Right lobe of liver (tissue), 6 donors: ENCODE measurements at regions not wholly inside any gene's neighbourhood (a gene's known extent, or its start where the extent isn't known, plus 50 kb on each side); places are given as distances from the start of the nearest gene placed in this dataset.

ENCODE experiments used
- ATAC-seq, 4 donors: fragments of 200-7000 bp; cut with Tn5 transposase; one replicate each; pipeline ENCODE4 v1.9.1; 2020; ENCODE audit warnings: mild to moderate bottlenecking in 4 of 4, moderate library complexity in 4 of 4
- DNase-seq, 3 donors: peaks; one replicate each; pipeline ENCODE4 v3.0.0-alpha.2; 2020
- H3K27ac ChIP-seq, 3 donors: fragments of 200-600 bp; one replicate each; pipeline ENCODE4 v1.8.0; 2022
- H3K27me3 ChIP-seq, 2 donors: fragments of 200-600 bp; one replicate each; pipeline ENCODE4 v1.8.0; 2022
- H3K36me3 ChIP-seq, 4 donors: fragments of 200-600 bp; sonication (generic) in 1 of 4; one replicate each; pipeline versions ENCODE4 v1.5.1 to v1.8.0; 2017 to 2022; ENCODE audit warnings: control low read depth in 1 of 4
- H3K4me1 ChIP-seq, 4 donors: fragments of 200-600 bp; sonication (generic) in 1 of 4; one replicate each; pipeline versions ENCODE4 v1.5.1 to v1.8.0; 2017 to 2022; ENCODE audit warnings: control low read depth in 1 of 4
- H3K4me3 ChIP-seq, 3 donors: fragments of 200-600 bp; one replicate each; pipeline ENCODE4 v1.8.0; 2022
- H3K9me3 ChIP-seq, 4 donors: fragments of 200-600 bp; sonication (generic) in 1 of 4; one replicate each; pipeline versions ENCODE4 v1.5.1 to v1.8.0; 2017 to 2022; ENCODE audit warnings: control low read depth in 1 of 4
- POLR2A ChIP-seq: fragments of 450-650 bp; IDR thresholded peaks from one replicate; pipeline ENCODE4 v1.6.1; 2017; ENCODE audit warnings: antibody characterized with exemption, mild to moderate bottlenecking
- WGBS: methylation state at CpG from one replicate; pipeline ENCODE4 v1.1.6; 2018; ENCODE audit warnings: low coverage, low lambda C conversion rate; ENCODE audit not compliant: insufficient coverage; ENCODE audit errors: missing lambda C conversion rate; 5-methylcytosine and 5-hydroxymethylcytosine counted together
- intact Hi-C, 2 donors: fragments of 100-400 bp; cut with DNase I; formaldehyde crosslinking; loops; one replicate each; pipeline versions ENCODE4 v1.11.2 to v1.14.1; 2022
- TF ChIP-seq, protein P1 (sequence below), 4 donors: fragments of 200-600 bp in 3 of 4; fragments of 450-650 bp in 1 of 4; IDR thresholded peaks; one replicate each; pipeline versions ENCODE4 v1.5.1 to v1.8.0; 2016 to 2022; ENCODE audit warnings: antibody characterized with exemption in 4 of 4, mild to moderate bottlenecking in 2 of 4
- donor health status: DM: no; HTN: yes; CAD: no.
- donor health status: DM: no; HTN: no; CAD: no.
- donor health status: DM: no; HTN: no; CAD: no.
- donor health status: DM: no; HTN: yes; CAD: no.
- donor health status: DM: no; HTN: yes; CAD: no.

DNA sequence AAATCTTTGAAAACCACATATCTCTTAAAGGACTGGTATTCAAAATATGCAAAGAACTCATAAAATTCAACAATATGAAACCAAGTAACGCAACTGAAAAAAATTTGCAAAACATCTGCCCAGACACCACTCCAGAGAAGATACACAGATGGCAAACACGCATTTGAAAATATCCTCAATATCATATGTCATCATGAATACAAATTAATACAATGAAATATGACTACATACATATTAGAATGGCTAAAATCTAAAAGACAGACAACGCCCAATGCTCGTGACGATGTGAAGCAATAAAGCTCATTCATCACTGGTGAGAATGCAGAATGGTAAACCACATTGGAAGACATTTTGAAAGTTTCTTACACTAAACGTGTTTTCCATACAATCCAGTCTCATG lies 770.1 kb upstream of the CELF2 start:
- H3K4me1 ChIP-seq, result no peaks in the 10 kb centered on the region
- WGBS, result 59% methylated on average over 6 of the region's 6 CpGs

DNA sequence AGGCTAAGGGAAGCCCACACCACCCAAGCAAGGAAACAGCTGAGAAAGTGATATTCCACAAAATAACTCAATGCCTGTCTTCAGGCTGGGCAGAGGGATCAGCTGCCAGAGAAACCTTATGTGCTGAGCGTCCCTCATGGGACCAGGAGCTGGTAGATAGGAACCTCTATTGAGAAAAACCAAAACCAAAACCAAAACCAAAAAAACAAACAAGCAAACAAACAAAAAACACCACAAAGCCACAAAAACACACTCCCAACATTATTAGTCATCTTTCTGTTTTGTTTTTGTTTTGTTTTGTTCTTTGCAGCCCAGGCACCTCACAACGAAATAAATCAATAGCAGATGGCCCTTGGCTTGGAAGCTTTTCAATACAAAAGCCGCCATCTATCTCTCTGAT lies 760.8 kb upstream of the CELF2 start:
- H3K4me3 ChIP-seq, result no peak overlapping the region
- intact Hi-C loops, result no loop called here
- H3K9me3 ChIP-seq, result no peaks in the 10 kb centered on the region
- TF ChIP-seq, protein P1, sequence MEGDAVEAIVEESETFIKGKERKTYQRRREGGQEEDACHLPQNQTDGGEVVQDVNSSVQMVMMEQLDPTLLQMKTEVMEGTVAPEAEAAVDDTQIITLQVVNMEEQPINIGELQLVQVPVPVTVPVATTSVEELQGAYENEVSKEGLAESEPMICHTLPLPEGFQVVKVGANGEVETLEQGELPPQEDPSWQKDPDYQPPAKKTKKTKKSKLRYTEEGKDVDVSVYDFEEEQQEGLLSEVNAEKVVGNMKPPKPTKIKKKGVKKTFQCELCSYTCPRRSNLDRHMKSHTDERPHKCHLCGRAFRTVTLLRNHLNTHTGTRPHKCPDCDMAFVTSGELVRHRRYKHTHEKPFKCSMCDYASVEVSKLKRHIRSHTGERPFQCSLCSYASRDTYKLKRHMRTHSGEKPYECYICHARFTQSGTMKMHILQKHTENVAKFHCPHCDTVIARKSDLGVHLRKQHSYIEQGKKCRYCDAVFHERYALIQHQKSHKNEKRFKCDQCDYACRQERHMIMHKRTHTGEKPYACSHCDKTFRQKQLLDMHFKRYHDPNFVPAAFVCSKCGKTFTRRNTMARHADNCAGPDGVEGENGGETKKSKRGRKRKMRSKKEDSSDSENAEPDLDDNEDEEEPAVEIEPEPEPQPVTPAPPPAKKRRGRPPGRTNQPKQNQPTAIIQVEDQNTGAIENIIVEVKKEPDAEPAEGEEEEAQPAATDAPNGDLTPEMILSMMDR (IDR thresholded peaks at IDR 0.05), result no peak
- TF ChIP-seq POLR2A, result no peak
- no peaks in the 10 kb centered on the region for H3K27me3 ChIP-seq
- ATAC-seq (no peak), DNase-seq (no peak)
- 33% methylated on average over 3 of the region's 3 CpGs for WGBS
- no peaks in the 10 kb centered on the region for H3K4me1 ChIP-seq
- no peak overlapping the region for H3K27ac ChIP-seq
- H3K36me3 ChIP-seq, result no peaks in the 10 kb centered on the region

More for the DNA sequence above, 770.1 kb upstream of the CELF2 start:
- intact Hi-C loops, result no loop called here
- no peak for TF ChIP-seq POLR2A
- TF ChIP-seq, protein P1 (IDR thresholded peaks at IDR 0.05), result no peak
- H3K9me3 ChIP-seq, result no peaks in the 10 kb centered on the region
- no peak for ATAC-seq
- no peak overlapping the region for H3K27ac ChIP-seq
- H3K27me3 ChIP-seq, result no peaks in the 10 kb centered on the region
- H3K4me3 ChIP-seq, result no peak overlapping the region
- H3K36me3 ChIP-seq, result no peaks in the 10 kb centered on the region
- no peak for DNase-seq

- H3K27ac ChIP-seq, result no peak overlapping the region
- no peaks in the 10 kb centered on the region for H3K4me1 ChIP-seq
- intact Hi-C loops, result no loop called here
- no peaks in the 10 kb centered on the region for H3K9me3 ChIP-seq
- H3K27me3 ChIP-seq, result no peaks in the 10 kb centered on the region
- no peak for TF ChIP-seq POLR2A
- TF ChIP-seq, protein P1 (IDR thresholded peaks at IDR 0.05), result no peak
- ATAC-seq, result no peak
- 51% methylated on average over 2 of the region's 4 CpGs for WGBS
- DNase-seq, result no peak
- H3K4me3 ChIP-seq, result no peak overlapping the region
- H3K36me3 ChIP-seq, result no peaks in the 10 kb centered on the region
These were observed 758.7 kb upstream of the CELF2 start for GRCh38 chr10:10259013-10259412.

DNA sequence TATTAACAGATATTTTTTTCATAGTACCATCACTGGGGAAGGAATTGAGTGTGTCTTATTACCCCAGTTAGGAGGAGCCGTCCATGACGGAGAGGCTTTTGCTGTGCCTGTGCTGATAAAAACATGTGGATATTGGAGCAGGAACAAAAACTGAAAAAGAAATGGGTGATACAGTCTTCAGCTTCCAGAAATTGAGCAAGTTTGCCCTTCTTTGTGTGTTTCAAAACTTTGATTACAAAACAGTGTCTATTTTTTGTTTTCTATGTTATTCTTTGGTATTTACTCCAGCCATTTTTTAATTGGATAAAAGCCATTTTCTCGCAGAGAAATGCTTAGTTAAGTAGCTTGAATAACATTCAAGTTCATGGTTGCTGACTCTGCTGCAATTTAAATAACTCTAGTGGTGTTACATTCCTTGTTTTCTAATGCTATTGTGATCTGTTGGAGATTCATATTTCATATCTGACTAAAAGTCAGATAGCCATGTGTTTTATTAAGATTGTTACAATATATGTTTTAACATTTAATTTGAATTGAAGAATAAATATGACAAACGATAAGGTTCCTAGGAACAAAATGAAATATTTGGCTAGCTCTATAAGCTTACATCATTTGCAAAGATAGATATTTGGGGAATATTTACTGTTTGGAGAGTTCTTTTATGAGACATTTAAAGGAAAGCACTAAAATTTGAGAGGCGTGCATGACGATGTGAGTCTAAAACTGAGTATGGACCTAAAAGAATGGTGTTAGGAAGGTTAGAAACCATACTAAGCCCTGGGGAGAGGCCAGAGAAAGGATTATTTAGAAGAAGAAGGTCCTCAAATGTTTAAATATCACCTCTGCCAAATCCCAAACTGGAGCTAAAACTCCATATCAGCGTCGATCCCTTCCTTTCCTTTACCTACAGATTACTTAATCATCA lies 747.3 kb upstream of the CELF2 start:
- DNase-seq, result no peak
- no peak overlapping the region for H3K27ac ChIP-seq
- TF ChIP-seq, protein P1 (IDR thresholded peaks at IDR 0.05), result no peak
- WGBS, result 57% methylated on average over 8 of the region's 8 CpGs
- H3K4me1 ChIP-seq, result no peaks in the 10 kb centered on the region
- no peaks in the 10 kb centered on the region for H3K27me3 ChIP-seq
- ATAC-seq, result no peak
- H3K4me3 ChIP-seq, result no peak overlapping the region
- no peaks in the 10 kb centered on the region for H3K36me3 ChIP-seq
- intact Hi-C loops, result no loop called here
- no peaks in the 10 kb centered on the region for H3K9me3 ChIP-seq
